ENCODE measurements at regions not wholly inside any gene's neighbourhood (a gene's known extent, or its start where the extent isn't known, plus 50 kb on each side); places are given as distances from the start of the nearest gene placed in this dataset.

GRCh38 chr7:16212610-16213009 is 208.7 kb downstream of the CRPPA start (continued):
- TF ChIP-seq ZNF77 (CRISPR knock-in tag; IDR thresholded peaks at IDR 0.05), result no peak

- ATAC-seq, result peak; percentile 50
- Histone ChIP-seq H3K4me3 (no peak overlapping the region), H3K9me1 (ENCODE audit: control insufficient read depth, insufficient read depth, low read length) (no peaks in the 10 kb centered on the region), H3K27ac (ENCODE audit: extremely low read depth, low read depth, low read length) (no peak overlapping the region), H3K27me3 (ENCODE audit: control insufficient read depth in 2 of 2, insufficient read depth in 2 of 2, low read length in 2 of 2) (no peaks in the 10 kb centered on the region), H3K79me2 (ENCODE audit: control insufficient read depth, insufficient read depth, low read length) (no peaks in the 10 kb centered on the region), H2AFZ (ENCODE audit: low read depth, low read length) (peak overlapping the region; percentile 72), H4K20me1 (replicated peaks; ENCODE audit: control insufficient read depth, insufficient read depth, low read length) (no peaks in the 10 kb centered on the region), H3K4me2 (ENCODE audit: insufficient read depth, low read length) (no peak overlapping the region), H3K4me1 (replicated peaks in 1 of 2; ENCODE audit: control insufficient read depth in 2 of 2, insufficient read depth in 2 of 2, low read length in 2 of 2) (peaks cover 0 to 5% of the 10 kb centered on the region in 2 experiments; a peak in 1 of 5 replicates), H3K9me3 (replicated peaks; ENCODE audit: control insufficient read depth, insufficient read depth, low read depth, low read length) (no peaks in the 10 kb centered on the region; the same call in 1 of the 2 replicates), H3K9ac (ENCODE audit: insufficient read depth in 1 of 2, low read depth in 2 of 2, low read length in 2 of 2) (no peak overlapping the region), H3K36me3 (ENCODE audit: control insufficient read depth, insufficient read depth, low read length) (no peaks in the 10 kb centered on the region)
- no peak for TF ChIP-seq MCM7 (IDR thresholded peaks at IDR 0.05)
- TF ChIP-seq ZBTB1 (CRISPR knock-in tag; IDR thresholded peaks at IDR 0.05; ENCODE audit: borderline replicate concordance, low read depth), result no peak
- no peak for TF ChIP-seq UBTF (IDR thresholded peaks at IDR 0.05; ENCODE audit: borderline replicate concordance in 1 of 2, low read depth in 2 of 2, low read length in 2 of 2)
- TF ChIP-seq NONO (IDR thresholded peaks at IDR 0.05; ENCODE audit: low read depth in 2 of 2, low read length in 1 of 2), result no peak
- TF ChIP-seq XRCC3 (IDR thresholded peaks at IDR 0.05), result no peak
- BruUV-seq (replicated peaks), result no TSS peak
- in situ Hi-C loops (cut with MboI), result no loop called here
- CTCF ChIA-PET (ENCODE audit: low intra/inter-chr PET ratio), result no interaction called here
- 73% methylated on average over 4 of the region's 4 CpGs for WGBS (ENCODE audit: insufficient coverage, low coverage, missing lambda C conversion rate)
- intact Hi-C loops (cut with micrococcal nuclease), result no loop called here
- DNase-seq (ENCODE audit: extremely low read depth in 1 of 4, low spot score in 3 of 4), result no peak
- FAIRE-seq, result no peak
- POLR2A ChIA-PET, result no interaction called here
Observed at GRCh38 chr7:16212032-16212431, 209.3 kb downstream of the CRPPA start.
